ENCODE measurements at regions not wholly inside any gene's neighbourhood (a gene's known extent, or its start where the extent isn't known, plus 50 kb on each side); places are given as distances from the start of the nearest gene placed in this dataset.

GRCh38 chr4:112073181-112073580 is 72.1 kb upstream of the FAM241A start:
- Histone ChIP-seq H3K27ac (ENCODE audit: insufficient read depth, low read length, poor library complexity, severe bottlenecking) (no peak overlapping the region), H3K4me3 (ENCODE audit: insufficient read depth, low read depth, low read length, poor library complexity, severe bottlenecking) (no peak overlapping the region), H3K36me3 (ENCODE audit: control insufficient read depth, insufficient read depth, low read length) (no peaks in the 10 kb centered on the region), H3K27me3 (replicated peaks; ENCODE audit: control insufficient read depth, insufficient read depth, low read length, poor library complexity, severe bottlenecking) (no peaks in the 10 kb centered on the region), H3K4me1 (ENCODE audit: control insufficient read depth, insufficient read depth, low read length, poor library complexity, severe bottlenecking) (no peaks in the 10 kb centered on the region), H3K9me3 (ENCODE audit: control insufficient read depth, low read length) (no peaks in the 10 kb centered on the region)
- DNase-seq: no peak

GRCh38 chr4:112075129-112075753 is 70.0 kb upstream of the FAM241A start:
- DNase-seq: no peak
- Histone ChIP-seq H3K27ac (ENCODE audit: insufficient read depth, low read length, poor library complexity, severe bottlenecking) (no peak overlapping the region), H3K36me3 (ENCODE audit: control insufficient read depth, insufficient read depth, low read length) (no peaks in the 10 kb centered on the region), H3K9me3 (ENCODE audit: control insufficient read depth, low read length) (no peaks in the 10 kb centered on the region), H3K27me3 (replicated peaks; ENCODE audit: control insufficient read depth, insufficient read depth, low read length, poor library complexity, severe bottlenecking) (no peaks in the 10 kb centered on the region), H3K4me3 (ENCODE audit: insufficient read depth, low read depth, low read length, poor library complexity, severe bottlenecking) (no peak overlapping the region), H3K4me1 (ENCODE audit: control insufficient read depth, insufficient read depth, low read length, poor library complexity, severe bottlenecking) (no peaks in the 10 kb centered on the region)

GRCh38 chr4:112075906-112076305 is 69.3 kb upstream of the FAM241A start:
- Histone ChIP-seq H3K4me3 (ENCODE audit: insufficient read depth, low read depth, low read length, poor library complexity, severe bottlenecking) (no peak overlapping the region), H3K27me3 (replicated peaks; ENCODE audit: control insufficient read depth, insufficient read depth, low read length, poor library complexity, severe bottlenecking) (no peaks in the 10 kb centered on the region), H3K4me1 (ENCODE audit: control insufficient read depth, insufficient read depth, low read length, poor library complexity, severe bottlenecking) (no peaks in the 10 kb centered on the region), H3K9me3 (ENCODE audit: control insufficient read depth, low read length) (no peaks in the 10 kb centered on the region), H3K27ac (ENCODE audit: insufficient read depth, low read length, poor library complexity, severe bottlenecking) (no peak overlapping the region), H3K36me3 (ENCODE audit: control insufficient read depth, insufficient read depth, low read length) (no peaks in the 10 kb centered on the region)
- DNase-seq: no peak

- DNase-seq: no peak
- Histone ChIP-seq H3K4me1 (ENCODE audit: control insufficient read depth, insufficient read depth, low read length, poor library complexity, severe bottlenecking) (no peaks in the 10 kb centered on the region), H3K27ac (ENCODE audit: insufficient read depth, low read length, poor library complexity, severe bottlenecking) (no peak overlapping the region), H3K4me3 (ENCODE audit: insufficient read depth, low read depth, low read length, poor library complexity, severe bottlenecking) (no peak overlapping the region), H3K36me3 (ENCODE audit: control insufficient read depth, insufficient read depth, low read length) (no peaks in the 10 kb centered on the region), H3K27me3 (replicated peaks; ENCODE audit: control insufficient read depth, insufficient read depth, low read length, poor library complexity, severe bottlenecking) (no peaks in the 10 kb centered on the region), H3K9me3 (ENCODE audit: control insufficient read depth, low read length) (no peaks in the 10 kb centered on the region)
Measured at GRCh38 chr4:112076919-112077608, 68.2 kb upstream of the FAM241A start.

- no peaks in the 10 kb centered on the region for H3K27me3 ChIP-seq (replicated peaks; ENCODE audit: control insufficient read depth, insufficient read depth, low read length, poor library complexity, severe bottlenecking)
Measured at GRCh38 chr4:112077743-112078142, 67.5 kb upstream of the FAM241A start.

GRCh38 chr4:112082954-112083586 is 62.2 kb upstream of the FAM241A start:
- Histone ChIP-seq H3K36me3 (ENCODE audit: control insufficient read depth, insufficient read depth, low read length) (no peaks in the 10 kb centered on the region), H3K9me3 (ENCODE audit: control insufficient read depth, low read length) (no peaks in the 10 kb centered on the region), H3K4me1 (ENCODE audit: control insufficient read depth, insufficient read depth, low read length, poor library complexity, severe bottlenecking) (no peaks in the 10 kb centered on the region), H3K4me3 (ENCODE audit: insufficient read depth, low read depth, low read length, poor library complexity, severe bottlenecking) (no peak overlapping the region), H3K27ac (ENCODE audit: insufficient read depth, low read length, poor library complexity, severe bottlenecking) (no peak overlapping the region), H3K27me3 (replicated peaks; ENCODE audit: control insufficient read depth, insufficient read depth, low read length, poor library complexity, severe bottlenecking) (no peaks in the 10 kb centered on the region)
- DNase-seq: no peak

More at GRCh38 chr4:112077743-112078142, 67.5 kb upstream of the FAM241A start:
- no peaks in the 10 kb centered on the region for H3K9me3 ChIP-seq (ENCODE audit: control insufficient read depth, low read length)
- no peak for DNase-seq
- no peaks in the 10 kb centered on the region for H3K36me3 ChIP-seq (ENCODE audit: control insufficient read depth, insufficient read depth, low read length)
- no peaks in the 10 kb centered on the region for H3K4me1 ChIP-seq (ENCODE audit: control insufficient read depth, insufficient read depth, low read length, poor library complexity, severe bottlenecking)
- H3K4me3 ChIP-seq (ENCODE audit: insufficient read depth, low read depth, low read length, poor library complexity, severe bottlenecking): no peak overlapping the region
- no peak overlapping the region for H3K27ac ChIP-seq (ENCODE audit: insufficient read depth, low read length, poor library complexity, severe bottlenecking)

- no peak overlapping the region for H3K4me3 ChIP-seq (ENCODE audit: insufficient read depth, low read depth, low read length, poor library complexity, severe bottlenecking)
- H3K36me3 ChIP-seq (ENCODE audit: control insufficient read depth, insufficient read depth, low read length): no peaks in the 10 kb centered on the region
- H3K27me3 ChIP-seq (replicated peaks; ENCODE audit: control insufficient read depth, insufficient read depth, low read length, poor library complexity, severe bottlenecking): no peaks in the 10 kb centered on the region
- H3K4me1 ChIP-seq (ENCODE audit: control insufficient read depth, insufficient read depth, low read length, poor library complexity, severe bottlenecking): no peaks in the 10 kb centered on the region
- DNase-seq: no peak
- H3K9me3 ChIP-seq (ENCODE audit: control insufficient read depth, low read length): no peaks in the 10 kb centered on the region
- H3K27ac ChIP-seq (ENCODE audit: insufficient read depth, low read length, poor library complexity, severe bottlenecking): no peak overlapping the region
Measured at GRCh38 chr4:112083587-112084347, 61.5 kb upstream of the FAM241A start.

- DNase-seq: no peak
- no peak overlapping the region for H3K27ac ChIP-seq (ENCODE audit: insufficient read depth, low read length, poor library complexity, severe bottlenecking)
- no peaks in the 10 kb centered on the region for H3K9me3 ChIP-seq (ENCODE audit: control insufficient read depth, low read length)
- H3K4me3 ChIP-seq (ENCODE audit: insufficient read depth, low read depth, low read length, poor library complexity, severe bottlenecking): no peak overlapping the region
- H3K36me3 ChIP-seq (ENCODE audit: control insufficient read depth, insufficient read depth, low read length): no peaks in the 10 kb centered on the region
- no peaks in the 10 kb centered on the region for H3K4me1 ChIP-seq (ENCODE audit: control insufficient read depth, insufficient read depth, low read length, poor library complexity, severe bottlenecking)
- H3K27me3 ChIP-seq (replicated peaks; ENCODE audit: control insufficient read depth, insufficient read depth, low read length, poor library complexity, severe bottlenecking): no peaks in the 10 kb centered on the region
Measured at GRCh38 chr4:112085156-112086035, 59.9 kb upstream of the FAM241A start.

GRCh38 chr4:112086036-112086434 is 59.2 kb upstream of the FAM241A start:
- no peaks in the 10 kb centered on the region for H3K4me1 ChIP-seq (ENCODE audit: control insufficient read depth, insufficient read depth, low read length, poor library complexity, severe bottlenecking)
- H3K9me3 ChIP-seq (ENCODE audit: control insufficient read depth, low read length): no peaks in the 10 kb centered on the region
- H3K27me3 ChIP-seq (replicated peaks; ENCODE audit: control insufficient read depth, insufficient read depth, low read length, poor library complexity, severe bottlenecking): no peaks in the 10 kb centered on the region
- H3K27ac ChIP-seq (ENCODE audit: insufficient read depth, low read length, poor library complexity, severe bottlenecking): no peak overlapping the region
- no peak overlapping the region for H3K4me3 ChIP-seq (ENCODE audit: insufficient read depth, low read depth, low read length, poor library complexity, severe bottlenecking)
- no peaks in the 10 kb centered on the region for H3K36me3 ChIP-seq (ENCODE audit: control insufficient read depth, insufficient read depth, low read length)
- no peak for DNase-seq
